GM19397 (cell line): ENCODE measurements at regions not wholly inside any gene's neighbourhood (a gene's known extent, or its start where the extent isn't known, plus 50 kb on each side); places are given as distances from the start of the nearest gene placed in this dataset.

ENCODE experiments used
- ATAC-seq: cut with Tn5 transposase; IDR thresholded peaks from one replicate; pipeline ENCODE4 v1.9.1; 2021; ENCODE audit warnings: mild to moderate bottlenecking, moderate library complexity; ENCODE audit not compliant: unreplicated experiment

- no peak for ATAC-seq
These were observed 191.5 kb upstream of the CDH20 start for GRCh38 chr18:61141691-61142090.

- ATAC-seq: no peak
These were observed 184.9 kb upstream of the CDH20 start for GRCh38 chr18:61148322-61148721.

- ATAC-seq: no peak
These were observed 183.4 kb upstream of the CDH20 start for GRCh38 chr18:61149786-61150185.

- ATAC-seq: no peak
These were observed 179.7 kb upstream of the CDH20 start for GRCh38 chr18:61153571-61153970.

GRCh38 chr18:61154866-61155265 is 178.4 kb upstream of the CDH20 start:
- no peak for ATAC-seq

GRCh38 chr18:61155586-61155985 is 177.6 kb upstream of the CDH20 start:
- no peak for ATAC-seq

- ATAC-seq: no peak
These were observed 175.8 kb upstream of the CDH20 start for GRCh38 chr18:61157451-61157850.

GRCh38 chr18:61159246-61159645 is 174.0 kb upstream of the CDH20 start:
- ATAC-seq: no peak

GRCh38 chr18:61164321-61164720 is 168.9 kb upstream of the CDH20 start:
- ATAC-seq: no peak

- ATAC-seq: no peak
These were observed 165.3 kb upstream of the CDH20 start for GRCh38 chr18:61167902-61168301.

- ATAC-seq: no peak
These were observed 163.8 kb upstream of the CDH20 start for GRCh38 chr18:61169386-61169785.

- no peak for ATAC-seq
These were observed 160.6 kb upstream of the CDH20 start for GRCh38 chr18:61172624-61173023.

- ATAC-seq: no peak
These were observed 159.7 kb upstream of the CDH20 start for GRCh38 chr18:61173554-61173953.

- no peak for ATAC-seq
These were observed 149.4 kb upstream of the CDH20 start for GRCh38 chr18:61183798-61184197.

GRCh38 chr18:61187971-61188370 is 145.3 kb upstream of the CDH20 start:
- ATAC-seq: no peak

GRCh38 chr18:61189376-61189775 is 143.9 kb upstream of the CDH20 start:
- ATAC-seq: no peak

- ATAC-seq: no peak
These were observed 138.5 kb upstream of the CDH20 start for GRCh38 chr18:61194726-61195125.

GRCh38 chr18:61196750-61197149 is 136.5 kb upstream of the CDH20 start:
- ATAC-seq: no peak

- ATAC-seq: no peak
These were observed 134.7 kb upstream of the CDH20 start for GRCh38 chr18:61198486-61198885.

GRCh38 chr18:61199171-61199848 is 133.9 kb upstream of the CDH20 start:
- ATAC-seq: no peak

GRCh38 chr18:61201511-61201910 is 131.7 kb upstream of the CDH20 start:
- no peak for ATAC-seq

- ATAC-seq: no peak
These were observed 130.1 kb upstream of the CDH20 start for GRCh38 chr18:61203151-61203550.

GRCh38 chr18:61209801-61210200 is 123.4 kb upstream of the CDH20 start:
- ATAC-seq: no peak
